IgD-negative memory B cell (primary cell): ENCODE measurements at regions not wholly inside any gene's neighbourhood (a gene's known extent, or its start where the extent isn't known, plus 50 kb on each side); places are given as distances from the start of the nearest gene placed in this dataset.

Source experiments
- H3K27ac Mint-ChIP-seq, 3 donors: one replicate each; pipeline ENCODE4 v1.8.0; 2020 to 2022; ENCODE audit warnings: mild to moderate bottlenecking in 3 of 3, mixed read lengths in 3 of 3, moderate library complexity in 1 of 3
- H3K27me3 Mint-ChIP-seq: one replicate; pipeline ENCODE4 v1.8.0; 2021; ENCODE audit warnings: mixed read lengths
- H3K36me3 Mint-ChIP-seq: one replicate; pipeline ENCODE4 v1.8.0; 2020; ENCODE audit warnings: mild to moderate bottlenecking, mixed read lengths
- H3K4me1 Mint-ChIP-seq, 3 donors: one replicate each; pipeline ENCODE4 v1.8.0; 2020 to 2022; ENCODE audit warnings: mixed read lengths in 3 of 3, mild to moderate bottlenecking in 1 of 3
- H3K4me3 Mint-ChIP-seq, 4 donors: one replicate each; pipeline ENCODE4 v1.8.0; 2020 to 2022; ENCODE audit warnings: mild to moderate bottlenecking in 4 of 4, mixed read lengths in 4 of 4, moderate library complexity in 3 of 4
- H3K9me3 Mint-ChIP-seq, 3 donors: one replicate each; pipeline ENCODE4 v1.8.0; 2020 to 2021; ENCODE audit warnings: mixed read lengths in 3 of 3, mild to moderate bottlenecking in 1 of 3

- no peaks in the 10 kb centered on the region for H3K4me1 Mint-ChIP-seq
- peaks cover 4% of the 10 kb centered on the region for H3K36me3 Mint-ChIP-seq
- H3K27ac Mint-ChIP-seq: no peak overlapping the region
- H3K9me3 Mint-ChIP-seq: peaks cover 0 to 6% (median 3%) of the 10 kb centered on the region in 3 donors
- no peaks in the 10 kb centered on the region for H3K27me3 Mint-ChIP-seq
- H3K4me3 Mint-ChIP-seq: no peak overlapping the region
Measured at GRCh38 chr7:79897166-79897565, 237.5 kb upstream of the GNAI1 start.

GRCh38 chr7:79893991-79894390 is 240.6 kb upstream of the GNAI1 start:
- Mint-ChIP-seq H3K4me1 (no peaks in the 10 kb centered on the region), H3K9me3 (peaks cover 0 to 10% (median 0%) of the 10 kb centered on the region in 3 donors), H3K27me3 (no peaks in the 10 kb centered on the region), H3K27ac (no peak overlapping the region), H3K36me3 (peaks cover 1% of the 10 kb centered on the region), H3K4me3 (no peak overlapping the region)

DNA sequence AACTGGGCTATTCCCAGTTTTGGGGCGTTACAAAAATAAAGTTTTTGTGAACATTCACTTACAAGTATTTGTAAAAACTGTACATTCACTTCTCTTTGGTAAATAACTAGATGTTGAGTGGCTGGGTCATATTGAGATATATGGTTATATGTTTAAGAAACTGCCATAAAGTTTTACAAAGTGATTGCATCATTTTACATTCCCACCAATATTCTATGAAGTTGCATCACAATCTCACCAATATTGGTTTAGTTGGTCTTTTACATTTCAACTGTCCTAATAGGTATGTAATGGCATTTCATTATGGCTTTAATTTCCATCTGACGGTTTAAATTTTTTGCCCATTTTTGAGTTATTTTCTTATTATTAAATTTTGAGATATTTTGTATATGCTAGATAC is 251.7 kb upstream of the GNAI1 start:
- H3K4me1 Mint-ChIP-seq: no peaks in the 10 kb centered on the region
- no peak overlapping the region for H3K27ac Mint-ChIP-seq
- H3K36me3 Mint-ChIP-seq: no peaks in the 10 kb centered on the region
- no peak overlapping the region for H3K4me3 Mint-ChIP-seq
- H3K9me3 Mint-ChIP-seq: peaks cover 0 to 2% (median 0%) of the 10 kb centered on the region in 3 donors
- no peaks in the 10 kb centered on the region for H3K27me3 Mint-ChIP-seq

GRCh38 chr7:79880312-79880711 is 254.3 kb upstream of the GNAI1 start:
- H3K27me3 Mint-ChIP-seq: no peaks in the 10 kb centered on the region
- no peaks in the 10 kb centered on the region for H3K36me3 Mint-ChIP-seq
- no peak overlapping the region for H3K27ac Mint-ChIP-seq
- no peaks in the 10 kb centered on the region for H3K4me1 Mint-ChIP-seq
- H3K4me3 Mint-ChIP-seq: no peak overlapping the region
- H3K9me3 Mint-ChIP-seq: peaks cover 2 to 3% (median 2%) of the 10 kb centered on the region in 3 donors

GRCh38 chr7:79877874-79878465 is 256.7 kb upstream of the GNAI1 start:
- Mint-ChIP-seq H3K36me3 (no peaks in the 10 kb centered on the region), H3K4me1 (no peaks in the 10 kb centered on the region), H3K9me3 (peaks cover 2 to 3% (median 2%) of the 10 kb centered on the region in 3 donors), H3K27ac (no peak overlapping the region), H3K27me3 (no peaks in the 10 kb centered on the region), H3K4me3 (no peak overlapping the region)

- no peak overlapping the region for H3K27ac Mint-ChIP-seq
- H3K4me1 Mint-ChIP-seq: no peaks in the 10 kb centered on the region
- H3K27me3 Mint-ChIP-seq: no peaks in the 10 kb centered on the region
- no peaks in the 10 kb centered on the region for H3K36me3 Mint-ChIP-seq
- H3K4me3 Mint-ChIP-seq: no peak overlapping the region
- H3K9me3 Mint-ChIP-seq: peaks cover 2 to 3% (median 2%) of the 10 kb centered on the region in 3 donors
Measured at GRCh38 chr7:79876848-79877252, 257.8 kb upstream of the GNAI1 start.

DNA sequence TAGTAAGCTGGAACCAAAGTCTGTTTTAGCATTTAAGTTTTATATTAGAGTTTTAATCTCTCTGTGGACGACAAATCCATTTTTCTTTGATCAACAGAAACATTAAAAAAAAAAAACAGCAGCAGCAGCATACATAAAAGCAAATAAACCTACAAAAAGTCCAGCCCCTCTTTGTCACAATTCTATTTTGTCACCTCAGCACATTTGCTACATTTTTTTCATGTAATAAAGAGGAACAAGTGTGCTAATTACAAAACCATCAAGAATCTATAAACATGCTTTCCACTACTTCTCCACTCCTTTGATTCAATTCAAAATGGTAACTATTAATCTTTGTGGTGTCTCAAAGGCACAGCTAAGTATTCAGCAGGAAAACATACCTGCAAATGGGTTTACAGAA is 259.8 kb upstream of the GNAI1 start:
- Mint-ChIP-seq H3K27ac (no peak overlapping the region), H3K27me3 (no peaks in the 10 kb centered on the region), H3K4me3 (no peak overlapping the region), H3K36me3 (no peaks in the 10 kb centered on the region), H3K9me3 (peaks cover 2 to 7% (median 2%) of the 10 kb centered on the region in 3 donors), H3K4me1 (no peaks in the 10 kb centered on the region)

DNA sequence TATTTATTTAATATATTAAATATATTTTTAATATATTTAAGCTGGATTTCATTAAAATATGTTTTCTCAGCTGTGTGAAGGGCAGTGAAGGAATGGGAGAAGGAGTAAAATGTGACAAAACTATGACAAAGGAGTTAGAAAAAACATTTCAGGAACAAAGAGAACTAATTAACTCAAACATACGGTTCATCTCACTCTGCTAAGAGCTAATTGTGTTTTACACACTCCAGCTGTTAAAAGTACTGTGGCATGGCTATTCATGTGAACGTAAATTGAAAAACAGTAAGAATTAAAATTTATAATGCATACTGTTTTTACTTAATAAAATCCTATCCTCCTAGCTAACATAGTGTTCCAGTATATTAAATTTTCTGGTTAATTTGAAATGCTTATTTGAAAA is 262.5 kb upstream of the GNAI1 start:
- H3K4me3 Mint-ChIP-seq: no peak overlapping the region
- H3K36me3 Mint-ChIP-seq: no peaks in the 10 kb centered on the region
- H3K4me1 Mint-ChIP-seq: no peaks in the 10 kb centered on the region
- no peaks in the 10 kb centered on the region for H3K27me3 Mint-ChIP-seq
- H3K27ac Mint-ChIP-seq: no peak overlapping the region
- peaks cover 0 to 5% (median 2%) of the 10 kb centered on the region in 3 donors for H3K9me3 Mint-ChIP-seq

GRCh38 chr7:79868010-79868409 is 266.6 kb upstream of the GNAI1 start:
- Mint-ChIP-seq H3K27me3 (no peaks in the 10 kb centered on the region), H3K36me3 (no peaks in the 10 kb centered on the region), H3K27ac (no peak overlapping the region), H3K4me1 (no peaks in the 10 kb centered on the region), H3K4me3 (no peak overlapping the region), H3K9me3 (peaks cover 0 to 5% (median 3%) of the 10 kb centered on the region in 3 donors)

- no peak overlapping the region for H3K4me3 Mint-ChIP-seq
- H3K27me3 Mint-ChIP-seq: no peaks in the 10 kb centered on the region
- peaks cover 2 to 8% (median 4%) of the 10 kb centered on the region in 3 donors for H3K9me3 Mint-ChIP-seq
- no peaks in the 10 kb centered on the region for H3K36me3 Mint-ChIP-seq
- no peak overlapping the region for H3K27ac Mint-ChIP-seq
- H3K4me1 Mint-ChIP-seq: no peaks in the 10 kb centered on the region
Measured at GRCh38 chr7:79862447-79863210, 272.0 kb upstream of the GNAI1 start.

GRCh38 chr7:79855172-79855571 is 279.5 kb upstream of the GNAI1 start:
- peaks cover 7 to 16% (median 8%) of the 10 kb centered on the region in 3 donors for H3K9me3 Mint-ChIP-seq
- H3K27ac Mint-ChIP-seq: no peak overlapping the region
- H3K4me1 Mint-ChIP-seq: no peaks in the 10 kb centered on the region
- no peaks in the 10 kb centered on the region for H3K27me3 Mint-ChIP-seq
- no peaks in the 10 kb centered on the region for H3K36me3 Mint-ChIP-seq
- no peak overlapping the region for H3K4me3 Mint-ChIP-seq

DNA sequence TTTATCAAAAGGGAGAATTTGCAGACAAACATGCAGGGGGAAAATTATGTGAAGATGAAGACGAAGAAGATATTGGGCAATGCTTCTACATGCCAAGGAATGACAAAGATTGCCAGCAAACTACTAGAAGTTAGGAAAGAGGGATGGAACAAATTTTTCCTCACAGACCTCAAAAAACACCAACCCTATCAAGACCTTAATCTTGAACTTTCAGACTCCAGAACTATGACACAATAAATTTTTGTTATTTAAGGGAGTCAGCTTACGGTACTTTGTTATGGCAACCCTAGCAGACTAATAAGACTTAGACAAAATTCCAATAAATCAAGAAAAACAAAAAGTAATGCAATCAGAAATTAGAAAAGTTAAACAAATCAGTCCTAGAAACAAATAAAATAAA is 280.0 kb upstream of the GNAI1 start:
- Mint-ChIP-seq H3K4me1 (no peaks in the 10 kb centered on the region), H3K9me3 (peaks cover 5 to 16% (median 7%) of the 10 kb centered on the region in 3 donors), H3K4me3 (no peak overlapping the region), H3K27me3 (no peaks in the 10 kb centered on the region), H3K36me3 (no peaks in the 10 kb centered on the region), H3K27ac (no peak overlapping the region)

DNA sequence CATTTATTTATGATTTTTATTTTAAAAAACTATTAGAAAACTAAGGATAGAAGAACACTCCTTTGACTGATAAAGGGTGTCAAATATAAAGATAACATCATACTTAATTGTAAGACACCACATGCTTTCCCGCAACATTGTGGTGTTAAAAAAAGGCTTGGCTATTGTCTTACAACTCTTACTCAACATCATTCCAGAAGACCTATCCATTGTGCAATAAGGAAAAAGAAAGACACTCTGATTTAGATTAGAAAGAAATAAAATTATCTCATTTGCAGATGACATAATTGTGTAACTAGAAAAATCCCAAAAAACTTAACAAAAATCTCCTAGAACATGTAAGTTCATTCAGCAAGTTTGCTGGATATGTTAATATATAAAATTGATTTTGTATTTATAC is 296.7 kb upstream of the GNAI1 start:
- peaks cover 0 to 4% (median 0%) of the 10 kb centered on the region in 3 donors for H3K9me3 Mint-ChIP-seq
- no peaks in the 10 kb centered on the region for H3K36me3 Mint-ChIP-seq
- H3K4me1 Mint-ChIP-seq: no peaks in the 10 kb centered on the region
- no peak overlapping the region for H3K27ac Mint-ChIP-seq
- no peak overlapping the region for H3K4me3 Mint-ChIP-seq
- H3K27me3 Mint-ChIP-seq: no peaks in the 10 kb centered on the region

DNA sequence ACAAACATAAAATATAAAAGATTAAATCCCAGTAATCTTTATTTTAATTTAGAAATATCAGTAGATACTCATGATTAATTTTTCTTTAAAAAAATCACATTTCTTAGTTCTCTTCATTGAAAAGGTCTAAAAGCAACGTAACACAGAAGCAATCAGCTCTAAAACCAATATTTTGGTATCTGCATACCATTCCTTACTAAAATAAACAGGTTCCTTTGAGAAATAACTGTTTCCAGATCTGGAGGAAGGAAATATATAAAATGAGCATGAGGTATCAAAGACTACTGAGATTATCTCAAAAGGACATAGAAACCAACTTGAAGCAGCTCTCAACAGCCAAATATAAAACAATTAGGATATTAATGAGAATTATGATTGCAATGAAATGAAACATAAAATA is 301.0 kb upstream of the GNAI1 start:
- Mint-ChIP-seq H3K27ac (no peak overlapping the region), H3K4me3 (no peak overlapping the region), H3K36me3 (no peaks in the 10 kb centered on the region), H3K9me3 (no peaks in the 10 kb centered on the region), H3K27me3 (no peaks in the 10 kb centered on the region), H3K4me1 (no peaks in the 10 kb centered on the region)

GRCh38 chr7:79828866-79829265 is 305.8 kb upstream of the GNAI1 start:
- Mint-ChIP-seq H3K27me3 (no peaks in the 10 kb centered on the region), H3K4me1 (no peaks in the 10 kb centered on the region), H3K27ac (no peak overlapping the region), H3K4me3 (no peak overlapping the region), H3K9me3 (peaks cover 0 to 3% (median 0%) of the 10 kb centered on the region in 3 donors), H3K36me3 (no peaks in the 10 kb centered on the region)
